Gastrocnemius medialis (tissue), 4 donors: ENCODE measurements at regions not wholly inside any gene's neighbourhood (a gene's known extent, or its start where the extent isn't known, plus 50 kb on each side); places are given as distances from the start of the nearest gene placed in this dataset.

Experiments used
- ATAC-seq, 2 donors: fragments of 150-250 bp; one replicate each; pipeline ENCODE4 v1.9.1; 2016
- DNase-seq, 2 donors: peaks; one replicate each; pipeline ENCODE4 v3.0.0-alpha.2; 2019
- H3K27ac ChIP-seq, 4 donors: fragments of 200-600 bp; sonication (generic); 1 replicate in 1 of 4; 2 replicates in 3 of 4; pipeline ENCODE4 v1.5.1; 2016 to 2018; ENCODE audit warnings: mild to moderate bottlenecking in 2 of 4, moderate library complexity in 1 of 4
- H3K27me3 ChIP-seq, 3 donors: fragments of 200-600 bp; sonication (generic) in 2 of 3; 1 replicate in 1 of 3; 2 replicates in 2 of 3; pipeline versions ENCODE4 v1.5.1 to v1.6.0; 2016 to 2019; ENCODE audit warnings: mild to moderate bottlenecking in 1 of 3, moderate library complexity in 1 of 3
- H3K36me3 ChIP-seq, 2 donors: fragments of 200-600 bp; sonication (generic) in 1 of 2; one replicate each; pipeline ENCODE4 v1.5.1; 2017 to 2018
- H3K4me1 ChIP-seq, 2 donors: fragments of 200-600 bp; sonication (generic) in 1 of 2; one replicate each; pipeline ENCODE4 v1.5.1; 2016 to 2017; ENCODE audit warnings: mild to moderate bottlenecking in 2 of 2
- H3K4me3 ChIP-seq, 4 donors: fragments of 200-600 bp; sonication (generic) in 3 of 4; 1 replicate in 1 of 4; 2 replicates in 3 of 4; pipeline ENCODE4 v1.5.1; 2016 to 2019; ENCODE audit warnings: mild to moderate bottlenecking in 2 of 4
- H3K9me3 ChIP-seq, 3 donors: fragments of 200-600 bp; sonication (generic) in 2 of 3; 1 replicate in 1 of 3; 2 replicates in 2 of 3; pipeline ENCODE4 v1.5.1; 2016 to 2019
- POLR2A ChIP-seq, 2 donors: fragments of 450-650 bp; IDR thresholded peaks; one replicate each; pipeline ENCODE4 v1.6.1; 2017; ENCODE audit warnings: antibody characterized with exemption in 2 of 2, mild to moderate bottlenecking in 2 of 2, moderate library complexity in 2 of 2
- in situ Hi-C, 4 donors: fragments of 200-750 bp; cut with MboI; loops; one replicate each; pipeline versions ENCODE4 v1.15.0 to v1.8.0; 2017; ENCODE audit warnings: low sequenced_read_pairs in 4 of 4
- intact Hi-C: fragments of 100-400 bp; cut with DNase I; formaldehyde crosslinking; loops from one replicate; pipeline ENCODE4 v1.15.1; 2023; ENCODE audit warnings: low total_unique reads
- TF ChIP-seq, protein P1 (sequence below), 5 experiments: fragments of 450-650 bp in 3 of 5; fragments of 200-600 bp in 2 of 5; sonication (generic) in 2 of 5; IDR thresholded peaks in 4 of 5; conservative IDR thresholded peaks in 1 of 5; 1 replicate in 4 of 5; 2 replicates in 1 of 5; pipeline ENCODE4 v1.5.1; 2016 to 2019; ENCODE audit warnings: antibody characterized with exemption in 5 of 5, mild to moderate bottlenecking in 3 of 5, moderate library complexity in 3 of 5

- intact Hi-C loops (no loop called here), in situ Hi-C loops (no loop called here)
- Histone ChIP-seq H3K36me3 (no peaks in the 10 kb centered on the region), H3K9me3 (no peaks in the 10 kb centered on the region), H3K27ac (no peak overlapping the region), H3K4me1 (no peaks in the 10 kb centered on the region), H3K4me3 (no peak overlapping the region), H3K27me3 (no peaks in the 10 kb centered on the region)
- no peak for DNase-seq
- TF ChIP-seq POLR2A (IDR thresholded peaks at IDR 0.05) = no peak
- TF ChIP-seq, protein P1, sequence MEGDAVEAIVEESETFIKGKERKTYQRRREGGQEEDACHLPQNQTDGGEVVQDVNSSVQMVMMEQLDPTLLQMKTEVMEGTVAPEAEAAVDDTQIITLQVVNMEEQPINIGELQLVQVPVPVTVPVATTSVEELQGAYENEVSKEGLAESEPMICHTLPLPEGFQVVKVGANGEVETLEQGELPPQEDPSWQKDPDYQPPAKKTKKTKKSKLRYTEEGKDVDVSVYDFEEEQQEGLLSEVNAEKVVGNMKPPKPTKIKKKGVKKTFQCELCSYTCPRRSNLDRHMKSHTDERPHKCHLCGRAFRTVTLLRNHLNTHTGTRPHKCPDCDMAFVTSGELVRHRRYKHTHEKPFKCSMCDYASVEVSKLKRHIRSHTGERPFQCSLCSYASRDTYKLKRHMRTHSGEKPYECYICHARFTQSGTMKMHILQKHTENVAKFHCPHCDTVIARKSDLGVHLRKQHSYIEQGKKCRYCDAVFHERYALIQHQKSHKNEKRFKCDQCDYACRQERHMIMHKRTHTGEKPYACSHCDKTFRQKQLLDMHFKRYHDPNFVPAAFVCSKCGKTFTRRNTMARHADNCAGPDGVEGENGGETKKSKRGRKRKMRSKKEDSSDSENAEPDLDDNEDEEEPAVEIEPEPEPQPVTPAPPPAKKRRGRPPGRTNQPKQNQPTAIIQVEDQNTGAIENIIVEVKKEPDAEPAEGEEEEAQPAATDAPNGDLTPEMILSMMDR (IDR thresholded peaks at IDR 0.05 in 4 of 5, conservative IDR thresholded peaks at IDR 0.05 in 1 of 5) = no peak
- ATAC-seq = no peak
These were observed 63.0 kb upstream of the ALX4 start for GRCh38 chr11:44372989-44373388.

DNA sequence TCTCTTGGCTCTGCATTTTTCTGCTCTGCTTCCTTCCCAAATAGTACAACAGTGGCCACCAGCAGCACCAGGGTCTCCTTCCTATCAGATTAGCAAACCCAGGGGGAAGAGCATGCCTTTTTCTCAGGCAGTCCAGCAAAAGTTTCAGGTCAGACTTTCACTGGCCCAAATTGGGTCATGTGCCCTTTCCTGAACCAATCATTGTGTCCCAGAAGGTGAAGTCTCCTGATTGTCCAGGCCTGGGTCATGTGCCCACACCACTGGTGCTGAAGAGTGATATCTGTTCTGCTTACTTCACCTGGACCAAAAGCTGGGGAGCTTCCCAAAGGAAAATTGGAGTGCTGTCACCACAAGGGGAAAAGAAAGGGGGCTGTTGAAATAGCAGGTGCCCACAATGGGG, 64.1 kb upstream of the ALX4 start:
- in situ Hi-C loops = no loop called here
- ATAC-seq = no peak
- no peaks in the 10 kb centered on the region for H3K4me1 ChIP-seq
- H3K36me3 ChIP-seq = no peaks in the 10 kb centered on the region
- H3K4me3 ChIP-seq = no peak overlapping the region
- intact Hi-C loops = no loop called here
- DNase-seq = no peak
- no peak for TF ChIP-seq POLR2A (IDR thresholded peaks at IDR 0.05)
- TF ChIP-seq, protein P1 (IDR thresholded peaks at IDR 0.05 in 4 of 5, conservative IDR thresholded peaks at IDR 0.05 in 1 of 5) = no peak
- H3K9me3 ChIP-seq = no peaks in the 10 kb centered on the region
- H3K27me3 ChIP-seq = no peaks in the 10 kb centered on the region
- no peak overlapping the region for H3K27ac ChIP-seq

DNA sequence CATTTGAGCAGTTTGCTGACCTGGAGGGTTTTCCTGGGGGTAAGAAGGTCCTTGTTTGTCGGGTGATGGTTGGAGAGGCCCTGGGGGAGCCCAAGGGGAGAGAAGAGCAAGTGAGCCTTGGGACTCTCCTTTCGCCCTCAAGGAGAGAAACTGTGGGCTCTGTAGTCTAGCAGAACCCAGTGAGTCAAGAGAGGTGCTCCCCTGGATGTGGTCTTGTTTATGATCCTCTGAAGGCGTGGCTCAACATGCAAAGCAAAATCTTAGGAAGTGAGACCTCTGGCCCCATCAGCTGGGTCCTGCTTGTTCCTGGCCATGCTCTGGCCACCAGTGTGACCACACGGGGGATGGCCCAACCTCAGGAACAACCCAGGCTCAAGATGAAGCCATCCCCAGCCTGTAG, 66.5 kb upstream of the ALX4 start:
- Histone ChIP-seq H3K9me3 (no peaks in the 10 kb centered on the region), H3K4me1 (no peaks in the 10 kb centered on the region), H3K27me3 (peaks cover 0 to 12% (median 3%) of the 10 kb centered on the region in 3 donors), H3K36me3 (no peaks in the 10 kb centered on the region), H3K4me3 (no peak overlapping the region), H3K27ac (no peak overlapping the region)
- intact Hi-C loops (no loop called here), in situ Hi-C loops (no loop called here)
- TF ChIP-seq, protein P1 (IDR thresholded peaks at IDR 0.05 in 4 of 5, conservative IDR thresholded peaks at IDR 0.05 in 1 of 5) = no peak
- TF ChIP-seq POLR2A (IDR thresholded peaks at IDR 0.05) = no peak
- ATAC-seq (no peak), DNase-seq (no peak)

GRCh38 chr11:44377121-44377520, 67.2 kb upstream of the ALX4 start:
- no peaks in the 10 kb centered on the region for H3K36me3 ChIP-seq
- no peaks in the 10 kb centered on the region for H3K9me3 ChIP-seq
- in situ Hi-C loops = no loop called here
- intact Hi-C loops = no loop called here
- peaks cover 0 to 12% (median 3%) of the 10 kb centered on the region in 3 donors for H3K27me3 ChIP-seq
- TF ChIP-seq POLR2A (IDR thresholded peaks at IDR 0.05) = no peak
- TF ChIP-seq, protein P1 (IDR thresholded peaks at IDR 0.05 in 4 of 5, conservative IDR thresholded peaks at IDR 0.05 in 1 of 5) = no peak
- no peak overlapping the region for H3K4me3 ChIP-seq
- DNase-seq (no peak), ATAC-seq (no peak)
- H3K4me1 ChIP-seq = no peaks in the 10 kb centered on the region
- H3K27ac ChIP-seq = no peak overlapping the region

DNA sequence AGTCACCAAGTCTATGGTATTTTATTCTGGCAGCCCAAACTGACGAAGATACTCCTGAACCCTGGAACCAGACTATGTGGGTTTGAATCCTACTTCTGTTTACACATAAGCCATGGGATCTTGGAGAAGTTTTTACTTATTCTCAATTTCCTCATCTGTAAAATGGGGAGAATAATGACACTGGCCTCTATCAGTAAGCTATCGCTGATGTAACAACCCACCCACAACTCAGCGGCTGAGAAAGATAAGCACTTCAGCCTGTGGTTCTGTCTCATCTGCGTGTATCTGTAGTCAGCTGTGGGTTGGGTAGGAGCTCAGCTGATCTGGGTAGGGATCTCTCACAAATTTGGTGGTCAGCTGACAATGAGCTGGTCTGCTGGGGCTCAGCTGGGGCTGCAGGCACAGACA, 68.0 kb upstream of the ALX4 start:
- intact Hi-C loops = no loop called here

More for the DNA sequence above, 68.0 kb upstream of the ALX4 start:
- Histone ChIP-seq H3K27ac (no peak overlapping the region), H3K36me3 (no peaks in the 10 kb centered on the region), H3K4me1 (no peaks in the 10 kb centered on the region), H3K27me3 (peaks cover 0 to 12% (median 3%) of the 10 kb centered on the region in 3 donors), H3K4me3 (no peak overlapping the region), H3K9me3 (no peaks in the 10 kb centered on the region)
- in situ Hi-C loops = no loop called here
- TF ChIP-seq, protein P1 (IDR thresholded peaks at IDR 0.05 in 4 of 5, conservative IDR thresholded peaks at IDR 0.05 in 1 of 5) = no peak
- DNase-seq = no peak
- no peak for ATAC-seq
